GM12865 (cell line): ENCODE measurements at regions not wholly inside any gene's neighbourhood (a gene's known extent, or its start where the extent isn't known, plus 50 kb on each side); places are given as distances from the start of the nearest gene placed in this dataset.

Experiments
- DNase-seq: peaks from one replicate; pipeline ENCODE4 v3.0.0; 2010; ENCODE audit warnings: low read depth
- H3K4me3 ChIP-seq: 2 replicates; pipeline ENCODE4 v1.5.1; 2011; ENCODE audit warnings: mild to moderate bottlenecking, low read depth, low read length, control low read depth
- CTCF ChIP-seq: IDR thresholded peaks from 2 replicates; pipeline ENCODE4 v1.5.1; 2011; ENCODE audit warnings: low read length, control low read depth, low read depth, inconsistent platforms; ENCODE audit not compliant: insufficient read depth; ENCODE audit errors: missing control alignments

- H3K4me3 ChIP-seq = no peak overlapping the region
- DNase-seq = no peak
- no peak for TF ChIP-seq CTCF
Measured at GRCh38 chr19:28887920-28888618, 324.9 kb downstream of the UQCRFS1 start.

DNA sequence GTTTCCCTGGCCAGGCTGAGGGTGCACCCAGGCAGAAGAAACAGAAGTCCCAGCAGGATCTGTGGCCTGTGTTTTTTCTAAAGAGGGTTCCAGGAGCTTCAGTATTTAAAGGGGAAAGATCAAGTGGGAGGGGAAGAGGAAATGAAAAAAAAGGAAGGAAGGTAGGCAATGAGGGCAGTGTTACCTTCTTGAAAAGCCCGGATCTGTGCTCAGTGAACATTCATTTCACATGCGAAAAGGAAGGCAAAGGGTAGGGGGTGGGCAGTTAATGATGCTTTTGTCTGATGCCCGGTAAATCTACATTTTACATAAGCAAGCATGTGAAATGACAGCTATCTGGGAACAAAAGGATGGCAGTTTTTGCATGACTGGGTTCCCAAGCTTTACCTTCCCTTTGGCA, 326.2 kb downstream of the UQCRFS1 start:
- no peak for DNase-seq
- TF ChIP-seq CTCF = no peak

GRCh38 chr19:28885965-28886364, 327.0 kb downstream of the UQCRFS1 start:
- TF ChIP-seq CTCF = no peak
- no peak for DNase-seq
- no peak overlapping the region for H3K4me3 ChIP-seq

More for the DNA sequence above, 326.2 kb downstream of the UQCRFS1 start:
- no peak overlapping the region for H3K4me3 ChIP-seq

GRCh38 chr19:28884786-28885476, 328.0 kb downstream of the UQCRFS1 start:
- no peak for DNase-seq
- H3K4me3 ChIP-seq = no peak overlapping the region
- no peak for TF ChIP-seq CTCF

DNA sequence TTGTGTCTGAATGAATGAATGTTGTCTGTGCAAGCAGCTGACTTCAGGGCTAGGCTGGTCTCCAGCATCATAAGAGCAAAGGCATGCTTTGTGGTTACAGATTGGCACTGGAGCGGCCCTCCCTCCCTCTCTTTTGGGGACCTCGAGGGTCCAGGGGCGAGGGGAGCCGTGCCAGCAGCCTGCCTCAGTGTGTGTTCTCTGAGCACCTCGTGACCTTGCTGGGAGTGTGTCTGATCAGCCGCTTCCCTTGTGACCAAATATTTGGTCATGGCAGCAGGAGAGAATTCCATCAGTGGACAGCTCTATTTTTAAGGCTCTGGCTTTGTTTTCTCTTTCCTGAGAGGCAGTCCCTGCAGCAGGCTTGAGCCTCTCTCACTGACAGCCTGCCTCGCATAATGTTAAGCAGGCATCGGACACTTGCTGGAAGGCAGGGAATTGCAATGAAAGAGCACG, 329.7 kb downstream of the UQCRFS1 start:
- DNase-seq = no peak
- H3K4me3 ChIP-seq = no peak overlapping the region
- TF ChIP-seq CTCF = no peak

GRCh38 chr19:28882818-28883217, 330.1 kb downstream of the UQCRFS1 start:
- TF ChIP-seq CTCF = no peak
- no peak overlapping the region for H3K4me3 ChIP-seq
- no peak for DNase-seq
